ENCODE measurements at regions not wholly inside any gene's neighbourhood (a gene's known extent, or its start where the extent isn't known, plus 50 kb on each side); places are given as distances from the start of the nearest gene placed in this dataset.

GRCh38 chr2:57843158-57843557 is 203.4 kb upstream of the VRK2 start:
- TF ChIP-seq EP300 (IDR thresholded peaks at IDR 0.05; ENCODE audit: borderline replicate concordance in 1 of 2, low read depth in 1 of 2, low read length in 1 of 2) (no peak), POLR2AphosphoS5 (IDR thresholded peaks at IDR 0.05; ENCODE audit: low read depth, low read length) (no peak), NRF1 (IDR thresholded peaks at IDR 0.05; ENCODE audit: low read depth, low read length) (no peak), RCOR1 (IDR thresholded peaks at IDR 0.05; ENCODE audit: low read length) (no peak), USF1 (IDR thresholded peaks at IDR 0.05; ENCODE audit: borderline replicate concordance, low read depth) (no peak), SMC3 (IDR thresholded peaks at IDR 0.05; ENCODE audit: low read depth, low read length) (no peak), TAF1 (IDR thresholded peaks at IDR 0.05; ENCODE audit: borderline replicate concordance, low read depth, low read length) (no peak)
- TF ChIP-seq, protein P1, sequence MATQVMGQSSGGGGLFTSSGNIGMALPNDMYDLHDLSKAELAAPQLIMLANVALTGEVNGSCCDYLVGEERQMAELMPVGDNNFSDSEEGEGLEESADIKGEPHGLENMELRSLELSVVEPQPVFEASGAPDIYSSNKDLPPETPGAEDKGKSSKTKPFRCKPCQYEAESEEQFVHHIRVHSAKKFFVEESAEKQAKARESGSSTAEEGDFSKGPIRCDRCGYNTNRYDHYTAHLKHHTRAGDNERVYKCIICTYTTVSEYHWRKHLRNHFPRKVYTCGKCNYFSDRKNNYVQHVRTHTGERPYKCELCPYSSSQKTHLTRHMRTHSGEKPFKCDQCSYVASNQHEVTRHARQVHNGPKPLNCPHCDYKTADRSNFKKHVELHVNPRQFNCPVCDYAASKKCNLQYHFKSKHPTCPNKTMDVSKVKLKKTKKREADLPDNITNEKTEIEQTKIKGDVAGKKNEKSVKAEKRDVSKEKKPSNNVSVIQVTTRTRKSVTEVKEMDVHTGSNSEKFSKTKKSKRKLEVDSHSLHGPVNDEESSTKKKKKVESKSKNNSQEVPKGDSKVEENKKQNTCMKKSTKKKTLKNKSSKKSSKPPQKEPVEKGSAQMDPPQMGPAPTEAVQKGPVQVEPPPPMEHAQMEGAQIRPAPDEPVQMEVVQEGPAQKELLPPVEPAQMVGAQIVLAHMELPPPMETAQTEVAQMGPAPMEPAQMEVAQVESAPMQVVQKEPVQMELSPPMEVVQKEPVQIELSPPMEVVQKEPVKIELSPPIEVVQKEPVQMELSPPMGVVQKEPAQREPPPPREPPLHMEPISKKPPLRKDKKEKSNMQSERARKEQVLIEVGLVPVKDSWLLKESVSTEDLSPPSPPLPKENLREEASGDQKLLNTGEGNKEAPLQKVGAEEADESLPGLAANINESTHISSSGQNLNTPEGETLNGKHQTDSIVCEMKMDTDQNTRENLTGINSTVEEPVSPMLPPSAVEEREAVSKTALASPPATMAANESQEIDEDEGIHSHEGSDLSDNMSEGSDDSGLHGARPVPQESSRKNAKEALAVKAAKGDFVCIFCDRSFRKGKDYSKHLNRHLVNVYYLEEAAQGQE (IDR thresholded peaks at IDR 0.05; ENCODE audit: low read depth, low read length), result no peak
- TF ChIP-seq, protein P2, sequence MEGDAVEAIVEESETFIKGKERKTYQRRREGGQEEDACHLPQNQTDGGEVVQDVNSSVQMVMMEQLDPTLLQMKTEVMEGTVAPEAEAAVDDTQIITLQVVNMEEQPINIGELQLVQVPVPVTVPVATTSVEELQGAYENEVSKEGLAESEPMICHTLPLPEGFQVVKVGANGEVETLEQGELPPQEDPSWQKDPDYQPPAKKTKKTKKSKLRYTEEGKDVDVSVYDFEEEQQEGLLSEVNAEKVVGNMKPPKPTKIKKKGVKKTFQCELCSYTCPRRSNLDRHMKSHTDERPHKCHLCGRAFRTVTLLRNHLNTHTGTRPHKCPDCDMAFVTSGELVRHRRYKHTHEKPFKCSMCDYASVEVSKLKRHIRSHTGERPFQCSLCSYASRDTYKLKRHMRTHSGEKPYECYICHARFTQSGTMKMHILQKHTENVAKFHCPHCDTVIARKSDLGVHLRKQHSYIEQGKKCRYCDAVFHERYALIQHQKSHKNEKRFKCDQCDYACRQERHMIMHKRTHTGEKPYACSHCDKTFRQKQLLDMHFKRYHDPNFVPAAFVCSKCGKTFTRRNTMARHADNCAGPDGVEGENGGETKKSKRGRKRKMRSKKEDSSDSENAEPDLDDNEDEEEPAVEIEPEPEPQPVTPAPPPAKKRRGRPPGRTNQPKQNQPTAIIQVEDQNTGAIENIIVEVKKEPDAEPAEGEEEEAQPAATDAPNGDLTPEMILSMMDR (IDR thresholded peaks at IDR 0.05), result no peak
